NCI-H187 treated with DMSO at 0.1 percent for 48 hours (cell line): ENCODE measurements at regions not wholly inside any gene's neighbourhood (a gene's known extent, or its start where the extent isn't known, plus 50 kb on each side); places are given as distances from the start of the nearest gene placed in this dataset.

ENCODE experiments used
- DNase-seq: peaks from one replicate; lab custom pipeline; 2025; lab: John Stamatoyannopoulos, UW

GRCh38 chr13:73966331-73966730 is 167.9 kb downstream of the KLF12 start:
- no peak for DNase-seq

GRCh38 chr13:73962284-73962683 is 171.9 kb downstream of the KLF12 start:
- DNase-seq, result no peak

GRCh38 chr13:73961181-73961580 is 173.0 kb downstream of the KLF12 start:
- DNase-seq, result no peak

GRCh38 chr13:73960474-73960873 is 173.7 kb downstream of the KLF12 start:
- DNase-seq, result no peak

DNA sequence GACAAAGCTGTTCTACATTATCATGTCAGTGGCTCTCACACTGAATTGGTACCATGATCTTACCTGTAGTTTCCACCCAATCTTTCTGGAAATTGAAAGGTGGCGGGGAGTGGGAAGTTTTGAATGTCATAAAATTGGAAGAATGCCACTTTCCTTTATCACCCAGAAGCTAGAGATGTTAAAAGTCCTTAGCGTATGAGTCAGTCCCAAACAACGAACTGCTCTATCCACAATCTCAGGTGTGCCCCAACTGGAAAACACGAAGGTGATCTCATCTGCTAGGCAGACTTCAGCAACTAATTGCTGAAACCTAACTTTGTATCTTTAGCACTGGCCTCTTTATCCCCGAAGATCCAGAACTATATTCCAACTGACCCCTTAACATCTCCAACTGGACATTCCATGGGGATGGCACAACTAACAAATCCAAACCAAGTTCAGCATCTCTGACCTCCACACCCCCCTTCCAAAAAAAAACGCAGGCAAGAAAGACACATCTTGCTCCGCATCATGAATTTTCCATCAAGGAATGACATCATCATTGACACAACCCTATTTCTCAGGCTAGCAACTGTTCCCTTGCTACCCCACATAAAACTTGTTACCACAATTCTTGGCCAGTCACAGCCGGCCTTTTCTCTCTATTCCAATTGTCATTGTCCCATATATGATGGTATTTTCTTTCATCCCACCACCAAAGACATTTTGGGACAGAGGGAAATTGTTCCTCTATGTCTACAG is 175.4 kb downstream of the KLF12 start:
- DNase-seq, result no peak

- DNase-seq, result no peak
Observed at GRCh38 chr13:73957889-73958288, 176.3 kb downstream of the KLF12 start.

- no peak for DNase-seq
Observed at GRCh38 chr13:73956795-73957408, 177.3 kb downstream of the KLF12 start.

DNA sequence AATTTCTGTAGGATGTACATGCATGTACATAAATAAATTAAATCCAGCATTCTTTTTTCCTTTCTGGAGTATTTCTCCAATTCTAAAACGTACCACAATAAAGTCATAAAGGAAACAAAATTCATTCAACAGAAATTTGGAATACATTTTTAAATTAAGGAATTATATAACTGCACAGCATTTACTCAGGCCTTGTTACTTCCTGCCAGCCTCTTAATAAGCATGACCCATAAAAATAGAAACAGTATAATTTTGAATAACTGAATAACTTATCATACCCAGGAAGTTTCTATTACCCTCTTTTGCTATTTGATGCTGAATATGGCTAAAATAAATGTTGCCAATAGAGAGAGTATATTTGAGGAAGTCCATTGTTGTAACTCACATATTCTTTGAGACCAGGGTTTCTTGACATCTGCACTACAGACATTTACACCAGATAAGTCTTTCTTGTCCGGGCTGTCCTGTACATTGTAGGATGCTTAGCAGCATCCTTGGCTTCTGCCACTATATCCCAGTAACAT is 178.2 kb downstream of the KLF12 start:
- no peak for DNase-seq

DNA sequence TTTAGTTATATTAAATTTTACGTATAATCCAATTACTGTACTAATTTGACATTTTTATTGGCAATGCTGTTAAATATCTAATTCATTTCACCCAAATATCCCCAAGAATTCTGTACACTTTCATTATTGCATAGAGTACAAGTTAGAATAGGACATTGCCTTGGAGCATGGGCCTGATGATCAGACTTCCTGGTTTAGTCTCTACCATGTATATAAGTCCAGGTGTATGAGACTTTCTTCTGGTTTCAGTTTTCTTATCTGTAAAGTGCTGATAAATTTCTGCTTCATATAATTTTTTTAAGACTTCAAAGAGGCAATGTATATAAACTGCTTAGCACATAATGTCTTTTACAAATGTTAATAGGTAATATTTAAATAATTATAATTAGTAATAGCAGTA is 179.4 kb downstream of the KLF12 start:
- DNase-seq, result no peak

DNA sequence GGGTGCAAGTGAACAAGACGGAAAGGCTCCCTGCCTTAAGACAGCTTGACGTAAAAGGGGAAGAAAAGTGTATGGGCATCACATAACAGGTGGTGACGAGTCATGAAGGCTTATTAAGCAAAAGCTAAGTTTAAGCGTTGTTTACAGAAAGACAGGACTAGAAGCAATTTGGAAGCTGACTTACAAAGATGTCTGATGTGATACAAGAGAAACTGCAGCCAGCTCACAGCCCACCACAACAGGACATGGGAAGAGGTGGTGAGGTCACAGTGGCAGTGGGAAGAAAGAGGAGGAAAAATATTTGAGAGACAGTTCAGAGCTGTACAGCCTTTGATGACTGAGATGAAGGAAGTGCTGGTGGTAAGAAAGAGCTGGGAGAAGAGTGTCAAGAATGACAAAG is 181.6 kb downstream of the KLF12 start:
- no peak for DNase-seq

- no peak for DNase-seq
Observed at GRCh38 chr13:73948848-73949529, 185.2 kb downstream of the KLF12 start.

DNA sequence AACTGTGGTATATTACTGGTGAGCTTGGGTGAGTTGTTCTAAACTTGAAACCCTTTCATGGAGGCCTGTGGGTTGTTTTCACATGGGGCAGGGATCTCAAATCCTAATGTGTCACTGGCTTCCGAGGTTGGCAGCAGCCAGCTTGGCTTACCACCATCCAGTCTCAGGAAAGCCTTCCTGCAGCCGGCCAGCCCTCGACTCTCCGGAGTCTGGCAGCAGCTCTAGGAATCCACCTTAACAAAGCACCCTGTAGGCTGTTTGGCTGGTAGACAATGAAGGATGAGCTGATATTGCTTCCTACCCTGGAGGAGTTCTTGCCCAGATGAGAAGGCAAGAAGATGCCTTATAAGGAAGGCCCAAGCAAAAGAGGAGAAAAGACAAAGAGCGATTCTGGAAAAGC is 188.3 kb downstream of the KLF12 start:
- DNase-seq, result no peak

DNA sequence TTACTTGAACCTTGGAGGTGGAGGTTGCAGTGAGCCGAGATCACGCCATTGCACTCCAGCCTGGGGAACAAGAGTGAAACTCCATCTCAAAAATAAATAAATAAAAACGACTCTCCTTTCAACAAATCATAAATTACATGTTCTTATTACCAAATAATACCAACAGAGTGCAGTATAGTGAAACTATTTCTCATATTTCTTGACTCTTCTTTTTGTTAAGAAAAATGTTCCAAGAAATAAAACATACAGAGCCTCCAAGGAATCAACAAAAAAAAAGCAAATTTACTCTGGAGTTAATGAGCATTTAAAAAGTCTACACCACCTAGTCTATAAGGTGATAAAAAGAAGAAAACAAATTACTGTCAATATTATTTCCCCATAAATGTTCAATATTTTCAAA is 188.8 kb downstream of the KLF12 start:
- no peak for DNase-seq

- no peak for DNase-seq
Observed at GRCh38 chr13:73943965-73944233, 190.3 kb downstream of the KLF12 start.

DNA sequence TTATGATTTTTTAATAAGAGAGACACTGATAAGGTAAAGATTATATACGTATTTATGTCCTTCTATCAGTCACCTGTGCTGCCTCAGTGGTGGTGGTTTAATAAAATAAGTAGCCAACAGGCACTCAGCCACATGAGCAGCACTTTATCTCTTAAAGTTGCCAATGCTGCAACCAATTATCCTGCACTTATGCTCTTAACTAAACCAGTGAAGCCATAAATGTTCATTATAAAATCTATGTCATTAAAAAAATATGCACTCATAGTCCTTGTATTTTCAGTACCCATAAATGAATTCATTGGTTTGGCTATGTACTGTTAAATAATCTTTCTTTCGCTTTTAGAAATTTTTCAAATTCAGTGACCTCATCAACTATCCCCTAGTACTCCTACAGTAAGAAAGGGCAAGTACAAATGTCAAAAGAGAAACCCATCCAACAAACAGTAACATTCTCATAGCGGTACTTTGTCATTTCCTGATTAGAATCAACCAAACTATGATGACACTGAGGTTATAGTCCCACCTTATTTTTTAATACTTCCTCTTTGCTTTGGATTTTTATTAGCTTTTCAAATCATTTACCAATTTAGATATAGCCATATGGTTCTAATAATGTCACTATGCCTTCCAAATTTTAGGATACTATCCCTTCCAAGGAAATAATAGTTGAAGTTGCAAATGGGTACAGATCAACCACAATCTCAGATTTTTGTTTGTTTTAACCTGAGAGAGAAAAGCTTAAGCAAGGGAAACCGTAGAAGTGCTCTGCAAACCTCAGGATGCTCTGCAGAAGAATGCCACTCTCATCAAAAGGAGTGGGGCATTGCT is 190.9 kb downstream of the KLF12 start:
- DNase-seq, result peak; percentile 69

DNA sequence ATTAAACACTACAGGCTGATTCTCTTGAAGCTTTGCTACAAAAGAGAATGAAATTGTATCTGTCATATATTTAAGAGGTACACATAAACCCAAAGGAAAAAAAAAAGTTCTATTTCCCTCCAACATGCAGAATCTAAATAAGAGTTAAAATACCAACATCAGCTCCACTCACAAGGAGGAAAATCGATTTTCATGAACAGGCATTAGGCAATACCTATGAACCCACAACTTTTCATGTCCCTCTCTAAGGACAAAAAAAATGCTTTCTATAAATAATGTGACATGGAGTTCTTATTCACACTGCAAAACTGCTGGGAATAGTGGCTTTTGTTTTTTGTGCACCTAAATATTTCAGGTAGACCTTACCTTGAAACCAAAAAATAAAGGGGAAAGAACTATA is 192.5 kb downstream of the KLF12 start:
- no peak for DNase-seq

- peak; percentile 82 for DNase-seq
Observed at GRCh38 chr13:73940098-73940497, 194.1 kb downstream of the KLF12 start.

DNA sequence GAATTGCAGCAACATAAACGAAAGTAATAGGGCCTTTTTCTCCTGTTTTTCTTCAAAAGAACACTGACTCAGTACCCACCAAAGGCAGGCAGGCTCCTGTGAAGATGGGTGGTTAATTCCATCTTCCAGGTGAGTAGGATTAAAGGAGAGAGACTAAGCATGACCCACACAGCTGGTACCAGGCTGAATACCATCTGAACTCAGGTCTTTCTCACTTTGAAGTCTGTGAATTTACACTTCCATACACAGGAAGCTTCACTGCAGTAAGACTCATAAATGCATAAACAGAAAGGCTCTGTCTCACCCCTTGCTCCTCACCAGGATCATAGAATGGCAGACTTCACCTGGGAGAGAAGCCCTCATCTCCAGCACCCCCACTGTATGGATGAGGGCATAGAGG is 194.6 kb downstream of the KLF12 start:
- no peak for DNase-seq

- no peak for DNase-seq
Observed at GRCh38 chr13:73939071-73939380, 195.2 kb downstream of the KLF12 start.

DNA sequence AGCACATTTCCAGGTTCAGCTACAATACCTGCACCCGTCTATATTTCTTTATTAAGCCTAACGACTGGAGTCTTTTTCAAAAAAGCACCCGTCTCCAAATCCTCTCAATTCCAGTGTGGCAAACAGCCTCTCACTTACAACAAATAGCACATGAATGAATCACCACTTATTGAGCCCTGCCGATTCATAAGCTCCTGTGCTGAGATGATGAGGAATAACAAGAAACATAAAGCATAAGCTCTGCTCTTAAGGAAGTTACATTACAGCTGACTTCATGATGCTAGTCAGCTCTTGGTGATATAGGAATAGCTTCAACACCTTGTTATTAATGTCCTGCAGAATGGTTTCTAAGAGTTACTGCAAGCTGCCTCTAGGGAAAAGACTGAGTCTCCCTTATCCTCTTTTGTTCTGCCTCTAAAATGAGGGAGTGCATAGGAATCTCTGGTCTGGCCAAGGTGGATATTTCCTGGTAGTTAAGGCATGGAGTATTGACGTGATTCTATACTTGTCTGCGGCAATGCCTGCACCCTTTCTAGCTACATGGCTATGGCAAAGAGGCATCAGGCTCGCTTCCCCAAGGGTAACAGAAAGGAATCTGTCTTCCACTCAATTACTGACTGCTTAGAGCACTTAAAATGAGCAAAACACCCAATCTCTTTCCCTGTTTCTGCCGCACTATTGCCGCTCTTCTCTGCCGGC is 195.7 kb downstream of the KLF12 start:
- no peak for DNase-seq

DNA sequence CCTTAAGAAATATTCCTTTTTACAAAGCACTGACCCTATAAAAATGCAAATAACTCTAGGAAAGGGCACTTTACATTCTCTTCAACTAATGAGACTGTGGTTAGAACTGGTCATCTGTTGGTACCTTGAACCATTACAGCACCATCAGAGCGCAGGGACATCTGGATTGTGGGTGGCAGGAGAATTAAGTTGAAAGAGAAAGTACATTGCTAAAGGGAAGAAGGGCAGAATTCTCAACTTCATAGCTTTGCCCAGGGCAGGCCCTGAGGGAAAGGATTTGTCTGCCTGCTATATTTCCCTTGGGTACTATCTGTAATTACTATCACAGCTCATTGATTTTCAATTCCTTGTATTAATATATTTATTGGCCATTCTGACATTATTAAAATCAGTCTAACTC is 196.8 kb downstream of the KLF12 start:
- DNase-seq, result no peak

GRCh38 chr13:73935991-73936390 is 198.2 kb downstream of the KLF12 start:
- no peak for DNase-seq
